ENCODE measurements at regions not wholly inside any gene's neighbourhood (a gene's known extent, or its start where the extent isn't known, plus 50 kb on each side); places are given as distances from the start of the nearest gene placed in this dataset.

DNA sequence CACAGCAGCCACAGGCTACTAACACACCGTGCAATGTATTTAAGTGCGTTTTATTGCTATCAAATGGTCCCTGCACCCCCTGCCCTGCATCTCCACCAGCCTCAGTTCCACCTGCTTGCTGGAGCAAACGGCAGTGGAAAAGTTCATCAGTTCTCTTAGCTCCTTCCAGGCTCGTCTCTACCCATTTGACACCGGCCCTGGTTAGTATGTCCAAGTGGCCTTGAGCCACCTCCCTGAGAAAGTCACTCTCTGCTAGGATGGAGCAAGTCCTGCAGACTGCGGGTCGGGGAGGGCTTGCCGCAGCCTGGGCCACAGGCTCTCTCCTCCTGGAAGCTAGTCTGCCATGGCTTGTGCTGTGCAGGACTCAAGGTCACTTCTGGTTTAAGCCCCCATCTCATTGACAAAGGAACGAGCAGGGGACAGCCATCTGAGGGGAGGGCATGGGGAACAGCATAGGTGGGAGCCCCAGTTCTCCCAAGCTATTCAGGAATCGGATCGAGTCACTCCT lies 74.9 kb downstream of the RHOB start:
- no peak for TF ChIP-seq POLR2A (IDR thresholded peaks at IDR 0.05)
- TF ChIP-seq EP300 (IDR thresholded peaks at IDR 0.05): no peak
- TF ChIP-seq, protein P1, sequence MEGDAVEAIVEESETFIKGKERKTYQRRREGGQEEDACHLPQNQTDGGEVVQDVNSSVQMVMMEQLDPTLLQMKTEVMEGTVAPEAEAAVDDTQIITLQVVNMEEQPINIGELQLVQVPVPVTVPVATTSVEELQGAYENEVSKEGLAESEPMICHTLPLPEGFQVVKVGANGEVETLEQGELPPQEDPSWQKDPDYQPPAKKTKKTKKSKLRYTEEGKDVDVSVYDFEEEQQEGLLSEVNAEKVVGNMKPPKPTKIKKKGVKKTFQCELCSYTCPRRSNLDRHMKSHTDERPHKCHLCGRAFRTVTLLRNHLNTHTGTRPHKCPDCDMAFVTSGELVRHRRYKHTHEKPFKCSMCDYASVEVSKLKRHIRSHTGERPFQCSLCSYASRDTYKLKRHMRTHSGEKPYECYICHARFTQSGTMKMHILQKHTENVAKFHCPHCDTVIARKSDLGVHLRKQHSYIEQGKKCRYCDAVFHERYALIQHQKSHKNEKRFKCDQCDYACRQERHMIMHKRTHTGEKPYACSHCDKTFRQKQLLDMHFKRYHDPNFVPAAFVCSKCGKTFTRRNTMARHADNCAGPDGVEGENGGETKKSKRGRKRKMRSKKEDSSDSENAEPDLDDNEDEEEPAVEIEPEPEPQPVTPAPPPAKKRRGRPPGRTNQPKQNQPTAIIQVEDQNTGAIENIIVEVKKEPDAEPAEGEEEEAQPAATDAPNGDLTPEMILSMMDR (IDR thresholded peaks at IDR 0.05): no peak
- TF ChIP-seq POLR2AphosphoS5 (IDR thresholded peaks at IDR 0.05): no peak

All from upper lobe of left lung (tissue), 4 donors.